ENCODE measurements at regions not wholly inside any gene's neighbourhood (a gene's known extent, or its start where the extent isn't known, plus 50 kb on each side); places are given as distances from the start of the nearest gene placed in this dataset.
"Not testable (repeated sequence)": the region's sequence is repeated elsewhere in the genome, so short reads cannot be mapped to it uniquely, and the experiment has no call there.

DNA sequence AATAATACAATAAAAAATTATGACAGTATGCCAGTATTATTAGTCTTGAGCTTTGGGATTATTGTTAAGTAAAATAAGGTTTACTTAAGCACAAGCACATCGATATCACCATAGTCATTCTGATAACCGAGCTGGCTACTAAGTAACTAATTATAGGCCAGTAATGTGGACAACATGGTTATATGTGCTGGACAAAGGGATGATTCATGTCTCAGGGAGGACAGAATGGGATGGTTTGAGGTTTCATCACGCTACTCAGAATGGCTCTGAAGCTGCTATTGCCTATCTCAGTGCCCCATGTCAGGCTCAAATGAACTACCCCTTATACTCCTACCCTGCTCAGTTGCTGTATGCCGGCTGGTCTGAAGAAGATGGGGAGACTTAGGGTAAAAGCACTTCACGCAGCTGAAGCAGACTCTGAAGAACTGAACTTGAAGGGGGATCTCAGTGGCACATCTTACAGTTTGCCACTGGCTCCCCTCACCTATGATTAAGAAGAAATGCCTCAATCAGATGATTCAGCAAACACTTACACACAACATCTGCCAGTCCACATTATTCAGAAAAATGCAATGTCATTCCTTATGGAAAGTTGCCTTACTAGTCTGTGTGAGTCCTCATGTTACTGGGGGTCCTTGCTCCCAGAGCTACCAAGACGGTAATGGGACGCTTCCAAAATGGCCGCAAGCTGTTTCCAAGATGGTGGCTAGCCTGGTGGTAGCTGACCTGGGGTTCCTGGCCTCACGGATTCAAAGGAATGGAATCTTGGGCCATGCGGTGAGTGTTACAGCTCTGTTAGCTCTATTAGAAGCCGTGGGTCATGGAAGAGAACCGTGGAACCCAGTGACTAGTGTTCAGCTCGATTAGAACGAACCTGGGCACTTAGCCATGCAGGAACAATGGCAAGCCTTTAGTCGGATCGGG is 1098.6 kb downstream of the TAF11L14 start:
- in situ Hi-C loops (cut with HindIII; ENCODE audit: low pct_unique_long_range_greater_than_20kb, low sequenced_read_pairs), result no loop called here
- peak; percentile 23 for DNase-seq (ENCODE audit: low read depth)

DNA sequence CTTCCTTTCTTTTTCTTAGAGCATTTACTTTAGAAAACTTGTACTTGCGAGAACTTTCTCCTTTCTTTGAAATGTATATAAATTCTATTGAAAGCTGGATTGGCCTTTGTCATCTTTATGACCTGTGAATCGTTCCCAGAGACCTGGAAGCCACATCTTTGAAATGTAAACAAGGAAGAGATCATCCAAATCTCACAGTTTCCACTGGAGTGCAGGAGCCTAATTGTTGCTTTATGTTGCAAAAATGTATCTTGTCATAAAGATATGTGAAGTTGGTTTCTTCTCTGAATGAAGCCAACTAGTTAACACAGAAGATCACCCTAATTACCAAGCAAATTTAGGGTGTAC is 1101.8 kb downstream of the TAF11L14 start:
- DNase-seq (ENCODE audit: low read depth), result no peak
- in situ Hi-C loops (cut with HindIII; ENCODE audit: low pct_unique_long_range_greater_than_20kb, low sequenced_read_pairs), result no loop called here

DNA sequence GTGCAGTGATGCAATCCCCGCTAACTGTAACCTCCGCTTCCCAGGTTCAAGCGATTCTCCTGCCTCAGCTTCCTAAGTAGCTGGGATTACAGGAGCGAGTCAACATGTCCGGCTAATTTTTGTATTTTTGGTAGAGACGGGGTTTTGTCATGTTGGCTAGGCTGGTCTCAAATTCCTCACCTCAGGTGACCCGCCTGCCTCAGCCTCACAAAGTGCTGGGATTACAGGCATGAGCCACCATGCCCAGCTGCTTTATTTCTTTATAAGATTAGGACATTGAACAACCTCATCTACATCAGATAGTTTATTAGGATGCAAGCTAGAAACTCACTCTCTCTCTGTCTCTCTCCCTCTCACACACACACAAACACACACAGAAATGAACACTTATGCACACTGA is 1102.5 kb downstream of the TAF11L14 start:
- in situ Hi-C loops (cut with HindIII; ENCODE audit: low pct_unique_long_range_greater_than_20kb, low sequenced_read_pairs); DNase-seq (ENCODE audit: low read depth): not testable (repeated sequence)

DNA sequence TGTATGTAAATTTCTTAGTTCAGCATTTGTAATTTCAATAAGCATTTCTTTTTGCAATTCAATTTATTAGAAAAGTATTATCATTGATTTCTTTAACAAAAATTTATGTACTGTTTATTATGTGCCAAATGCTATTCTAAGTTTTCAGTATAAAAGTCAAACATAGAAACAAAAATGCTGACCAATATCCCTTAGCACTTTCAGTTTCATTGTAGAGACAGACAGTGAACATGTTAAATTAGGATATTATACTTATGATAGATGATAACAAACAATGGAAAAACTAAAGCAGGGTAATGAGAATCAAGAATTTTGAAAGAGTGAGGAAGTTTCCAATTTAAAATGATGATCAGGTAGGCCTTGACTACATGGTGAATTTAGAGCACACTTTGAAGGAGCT is 1106.0 kb downstream of the TAF11L14 start:
- DNase-seq (ENCODE audit: low read depth), result no peak

DNA sequence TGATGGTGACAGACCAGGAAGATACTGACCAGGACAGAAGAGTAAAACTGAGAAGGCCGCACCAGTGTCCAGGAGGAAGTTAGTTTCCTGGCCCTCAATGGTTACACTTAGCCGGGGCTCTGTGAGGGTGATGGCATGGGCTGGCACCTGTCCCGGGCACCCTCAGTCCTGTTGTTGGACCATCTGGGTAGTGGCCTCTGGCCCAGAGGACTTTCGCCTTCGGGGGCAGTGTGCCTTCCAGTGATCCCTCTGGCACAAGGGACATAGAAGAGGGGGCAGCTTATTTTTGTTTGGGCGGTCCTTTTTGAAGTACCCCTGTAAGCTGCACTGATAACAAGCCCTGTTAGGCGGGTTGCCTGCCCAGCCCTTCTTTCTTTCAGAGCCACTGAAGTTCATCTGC is 1108.6 kb downstream of the TAF11L14 start:
- in situ Hi-C loops (cut with HindIII; ENCODE audit: low pct_unique_long_range_greater_than_20kb, low sequenced_read_pairs), result no loop called here
- no peak for DNase-seq (ENCODE audit: low read depth)

More for the DNA sequence above, 1106.0 kb downstream of the TAF11L14 start:
- in situ Hi-C loops (cut with HindIII; ENCODE audit: low pct_unique_long_range_greater_than_20kb, low sequenced_read_pairs), result no loop called here

DNA sequence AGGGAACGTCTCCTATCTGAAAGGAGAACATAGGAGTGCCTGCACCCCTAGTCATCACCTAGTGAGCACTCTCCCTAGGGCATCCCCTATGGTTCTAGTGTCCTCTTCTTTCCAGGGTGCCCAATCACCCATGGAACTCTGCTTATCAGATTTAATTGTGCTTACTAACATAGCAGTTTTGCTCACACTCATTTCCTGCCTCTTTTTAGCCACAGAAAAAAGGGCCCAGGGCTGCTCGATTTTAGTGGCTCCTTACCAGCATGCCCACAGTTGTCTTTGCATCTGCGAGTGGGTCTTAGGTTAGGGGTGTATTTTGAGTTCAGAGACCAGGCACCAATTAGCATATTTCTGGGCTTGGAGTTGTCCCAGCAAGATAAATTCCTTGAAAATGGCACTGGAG is 1110.2 kb downstream of the TAF11L14 start:
- in situ Hi-C loops (cut with HindIII; ENCODE audit: low pct_unique_long_range_greater_than_20kb, low sequenced_read_pairs), result no loop called here
- no peak for DNase-seq (ENCODE audit: low read depth)

DNA sequence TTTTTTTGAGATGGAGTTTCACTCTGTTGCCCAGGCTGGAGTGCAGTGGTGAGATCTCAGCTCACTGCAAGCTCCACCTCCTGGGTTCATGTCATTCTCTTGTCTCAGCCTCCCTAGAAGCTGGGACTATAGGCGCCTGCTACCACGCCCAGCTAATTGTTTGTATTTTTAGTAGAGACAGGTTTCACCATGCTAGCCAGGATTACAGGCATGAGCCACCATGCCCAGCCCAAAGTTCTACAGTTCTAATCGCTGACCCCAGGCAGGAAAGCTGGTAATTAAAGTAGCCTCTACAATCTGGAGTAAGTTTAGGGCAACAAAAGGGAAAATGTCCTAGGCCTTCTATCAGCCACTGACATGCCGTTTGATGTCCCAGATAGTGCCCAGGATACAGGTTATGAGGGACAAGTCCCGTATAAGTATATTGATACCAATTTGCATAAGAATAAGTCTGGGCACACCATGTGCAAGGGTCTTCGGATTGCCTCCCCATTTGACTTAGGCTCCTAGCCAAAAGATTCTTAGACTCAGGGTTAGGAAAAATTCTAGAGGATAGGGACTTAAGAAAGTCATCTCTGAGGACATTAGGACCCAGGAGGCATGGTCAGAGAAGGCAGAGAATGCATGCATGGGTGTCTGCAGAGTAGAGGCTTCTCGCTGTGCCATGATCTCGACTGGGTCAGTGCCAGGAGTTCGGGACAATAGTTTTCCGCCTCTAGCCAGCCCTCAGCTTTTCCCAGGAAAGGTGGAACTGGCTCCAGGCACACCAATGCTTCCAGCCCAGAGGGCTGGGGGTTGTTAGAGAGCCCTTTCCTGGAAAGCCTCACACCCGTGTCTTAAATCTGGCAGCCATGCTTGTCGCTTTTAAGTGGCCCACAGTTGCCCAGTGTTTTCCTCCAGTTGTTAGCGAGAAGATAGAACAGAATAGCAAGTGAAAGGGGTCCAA is 1111.1 kb downstream of the TAF11L14 start:
- DNase-seq (ENCODE audit: low read depth), result peak; percentile 70
- in situ Hi-C loops (cut with HindIII; ENCODE audit: low pct_unique_long_range_greater_than_20kb, low sequenced_read_pairs), result no loop called here

DNA sequence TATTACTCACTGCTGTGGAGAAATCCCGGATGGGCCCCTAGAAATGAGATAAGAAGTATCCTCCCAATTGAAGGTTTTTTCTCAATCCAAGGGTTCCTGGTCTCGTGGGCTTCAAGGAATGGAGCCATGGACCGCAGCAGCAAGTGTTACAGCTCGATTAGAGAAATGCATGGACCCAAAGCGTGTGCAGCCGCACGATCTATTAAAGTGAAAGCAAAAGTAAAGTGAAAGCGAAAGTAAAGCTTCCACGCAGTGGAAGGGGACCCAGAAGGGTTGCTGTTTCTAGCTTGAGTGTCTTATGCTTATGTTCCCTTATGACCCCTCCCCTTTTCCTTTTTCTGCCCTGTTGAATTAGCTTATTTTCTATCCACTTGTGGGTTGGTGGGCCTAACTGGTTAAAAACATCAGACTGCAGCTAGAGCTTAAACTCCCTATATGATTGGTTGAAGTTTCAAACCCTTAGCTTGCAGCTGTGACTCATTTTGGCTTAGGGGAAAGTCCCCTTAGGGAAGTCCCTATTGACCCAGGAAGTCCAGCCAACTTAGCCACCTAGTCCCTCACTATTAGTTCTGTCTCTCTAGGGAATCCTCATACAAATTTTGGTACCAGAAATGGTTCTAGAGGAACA is 1111.8 kb downstream of the TAF11L14 start:
- peak; percentile 89 for DNase-seq (ENCODE audit: low read depth)
- in situ Hi-C loops (cut with HindIII; ENCODE audit: low pct_unique_long_range_greater_than_20kb, low sequenced_read_pairs), result no loop called here

DNA sequence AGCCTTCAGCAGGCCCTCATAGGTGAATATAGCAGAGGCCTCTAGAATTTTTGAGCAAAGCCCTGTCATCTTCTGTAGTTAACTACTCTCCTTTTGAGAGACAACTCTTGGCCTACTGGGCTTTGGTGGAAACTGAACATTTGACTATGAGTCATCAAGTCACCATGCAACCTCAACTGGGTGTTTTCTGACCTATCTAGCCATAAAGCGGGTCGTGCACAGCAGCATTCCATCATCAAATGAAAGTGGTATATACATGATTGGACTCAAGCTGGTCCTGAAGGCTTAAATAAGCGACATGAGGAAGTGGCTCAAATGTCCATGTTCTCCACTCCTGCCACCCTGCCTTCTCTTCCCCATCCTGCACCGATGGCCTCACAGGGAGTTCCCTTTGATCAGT is 1115.5 kb downstream of the TAF11L14 start:
- in situ Hi-C loops (cut with HindIII; ENCODE audit: low pct_unique_long_range_greater_than_20kb, low sequenced_read_pairs), result loop anchor here (25.0 kb wide), 1 partner anchor 863 kb away; no protein-coding TSS in a partner anchor
- DNase-seq (ENCODE audit: low read depth), result no peak

DNA sequence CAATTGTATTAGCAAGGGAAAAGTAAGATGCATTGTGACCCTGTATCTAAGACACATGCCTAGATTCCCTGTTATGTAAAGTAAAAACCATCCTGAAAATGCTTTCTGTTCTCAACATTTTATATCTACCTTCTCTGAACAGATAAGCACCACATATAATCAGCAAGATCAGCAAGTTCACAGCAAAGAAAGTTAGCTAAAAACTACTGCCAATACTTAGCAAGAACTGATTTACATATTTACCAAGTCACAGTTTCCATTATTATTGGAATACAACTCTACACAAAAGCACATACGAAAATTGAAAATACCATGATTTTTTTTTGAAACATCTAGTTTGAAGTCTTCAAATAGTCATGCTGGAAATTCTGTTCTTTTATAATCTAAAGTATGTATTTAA is 1118.1 kb downstream of the TAF11L14 start:
- in situ Hi-C loops (cut with HindIII; ENCODE audit: low pct_unique_long_range_greater_than_20kb, low sequenced_read_pairs), result loop anchor here (25.0 kb wide), 1 partner anchor 860 kb away; no protein-coding TSS in a partner anchor

DNA sequence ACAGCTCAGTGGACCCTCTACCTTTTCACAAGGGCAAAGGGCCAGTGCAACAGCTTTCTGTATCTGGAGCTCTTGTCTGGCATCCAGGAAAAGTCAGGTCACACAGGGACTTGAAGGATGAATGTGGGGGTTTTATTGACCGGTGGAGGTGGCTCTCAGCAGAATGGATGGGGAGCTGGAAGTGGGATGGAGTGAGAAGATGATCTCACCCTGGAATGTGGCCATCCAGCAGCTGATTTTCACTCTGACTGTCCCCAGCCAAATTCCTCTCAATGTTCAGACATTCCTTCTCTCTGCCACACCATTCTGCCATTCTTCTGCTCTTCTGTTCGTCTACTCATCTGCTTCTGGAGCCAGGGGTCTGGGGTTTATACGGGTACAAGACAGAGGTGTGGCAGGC is 1119.9 kb downstream of the TAF11L14 start:
- in situ Hi-C loops (cut with HindIII; ENCODE audit: low pct_unique_long_range_greater_than_20kb, low sequenced_read_pairs), result loop anchor here (25.0 kb wide), 1 partner anchor 858 kb away; no protein-coding TSS in a partner anchor
- DNase-seq (ENCODE audit: low read depth), result no peak

More for the DNA sequence above, 1118.1 kb downstream of the TAF11L14 start:
- DNase-seq (ENCODE audit: low read depth), result no peak

DNA sequence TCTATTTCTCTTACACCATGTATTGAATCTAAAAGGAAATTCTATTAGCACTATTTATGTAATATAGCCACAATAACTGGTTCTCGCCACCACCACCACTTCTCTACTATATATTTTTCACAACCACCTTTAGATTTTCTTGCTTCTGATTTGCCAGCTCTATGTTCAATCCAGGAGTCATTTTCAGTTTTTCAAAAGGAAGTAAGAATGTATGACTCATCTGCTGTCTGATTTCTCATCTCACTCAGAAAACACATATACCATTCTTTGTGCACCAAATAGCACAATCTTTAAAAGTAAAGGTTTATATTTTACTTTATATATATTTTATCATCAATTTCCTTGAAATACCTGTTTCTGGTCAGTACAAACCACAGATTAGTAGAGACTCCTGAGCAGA is 1127.5 kb downstream of the TAF11L14 start:
- no peak for DNase-seq (ENCODE audit: low read depth)
- in situ Hi-C loops (cut with HindIII; ENCODE audit: low pct_unique_long_range_greater_than_20kb, low sequenced_read_pairs), result loop anchor here (25.0 kb wide), 1 partner anchor 850 kb away; no protein-coding TSS in a partner anchor

DNA sequence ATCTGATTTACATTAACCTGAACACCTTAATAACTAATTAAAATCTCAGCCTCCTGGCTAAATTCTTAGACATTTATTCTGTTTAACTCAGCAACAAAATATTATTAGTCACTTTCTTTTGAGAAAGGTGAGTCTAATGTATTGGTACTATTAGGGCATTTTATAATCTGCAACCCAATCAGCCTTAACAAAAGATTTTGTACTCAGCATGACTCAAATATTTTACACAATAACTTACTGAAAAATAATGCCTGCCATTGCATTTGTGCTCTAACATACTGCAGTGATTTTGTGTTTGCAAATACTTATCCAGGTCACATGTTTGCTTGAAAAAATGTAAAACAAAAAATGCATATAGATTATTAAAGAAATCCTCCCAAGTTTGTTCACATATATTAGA is 1129.9 kb downstream of the TAF11L14 start:
- in situ Hi-C loops (cut with HindIII; ENCODE audit: low pct_unique_long_range_greater_than_20kb, low sequenced_read_pairs), result loop anchor here (25.0 kb wide), 1 partner anchor 848 kb away; no protein-coding TSS in a partner anchor
- no peak for DNase-seq (ENCODE audit: low read depth)

DNA sequence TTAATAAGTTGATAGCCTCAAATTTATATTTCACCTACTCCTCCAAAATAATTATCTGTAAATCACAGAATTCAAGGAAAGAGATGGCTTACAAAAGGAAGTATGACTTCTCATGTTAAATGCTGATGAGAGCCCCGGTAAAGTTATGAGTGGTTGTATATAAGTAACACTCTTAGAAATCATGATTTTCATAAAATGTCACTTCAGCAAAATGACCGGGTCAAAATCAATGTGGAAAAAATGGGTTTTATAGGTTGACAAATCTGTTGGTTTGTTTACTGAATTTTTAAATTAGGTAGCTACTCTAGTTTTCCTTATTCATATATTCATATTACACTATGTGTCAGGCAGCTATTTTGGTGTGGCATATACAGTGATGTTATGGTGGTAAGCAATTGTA is 1131.0 kb downstream of the TAF11L14 start:
- DNase-seq (ENCODE audit: low read depth), result no peak
- in situ Hi-C loops (cut with HindIII; ENCODE audit: low pct_unique_long_range_greater_than_20kb, low sequenced_read_pairs), result loop anchor here (25.0 kb wide), 1 partner anchor 847 kb away; no protein-coding TSS in a partner anchor

DNA sequence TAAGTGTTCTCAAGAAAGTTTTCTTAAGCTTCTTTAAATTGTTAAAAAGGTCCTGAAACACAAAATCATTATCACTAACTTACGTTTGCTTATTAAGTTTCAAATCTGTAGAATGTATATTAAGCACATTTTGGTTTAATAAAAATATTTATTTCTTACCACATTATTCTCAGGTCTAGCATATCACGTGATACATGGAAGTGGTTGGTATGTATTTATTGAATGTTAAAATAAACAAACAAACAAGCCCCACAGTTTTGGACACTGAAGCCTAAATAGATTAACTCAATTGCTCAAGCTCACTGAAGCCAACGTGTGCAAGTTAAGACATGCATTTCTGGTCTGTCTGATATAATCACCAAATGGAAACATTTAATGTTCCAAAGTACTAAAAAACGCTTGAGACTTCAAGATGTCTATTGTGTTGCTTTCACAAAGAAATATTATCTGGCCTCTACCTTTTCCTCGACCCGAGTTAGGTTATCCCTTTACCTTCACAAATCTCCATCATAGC is 1136.9 kb downstream of the TAF11L14 start:
- no peak for DNase-seq (ENCODE audit: low read depth)
- in situ Hi-C loops (cut with HindIII; ENCODE audit: low pct_unique_long_range_greater_than_20kb, low sequenced_read_pairs), result loop anchor here (25.0 kb wide), 1 partner anchor 841 kb away; no protein-coding TSS in a partner anchor

DNA sequence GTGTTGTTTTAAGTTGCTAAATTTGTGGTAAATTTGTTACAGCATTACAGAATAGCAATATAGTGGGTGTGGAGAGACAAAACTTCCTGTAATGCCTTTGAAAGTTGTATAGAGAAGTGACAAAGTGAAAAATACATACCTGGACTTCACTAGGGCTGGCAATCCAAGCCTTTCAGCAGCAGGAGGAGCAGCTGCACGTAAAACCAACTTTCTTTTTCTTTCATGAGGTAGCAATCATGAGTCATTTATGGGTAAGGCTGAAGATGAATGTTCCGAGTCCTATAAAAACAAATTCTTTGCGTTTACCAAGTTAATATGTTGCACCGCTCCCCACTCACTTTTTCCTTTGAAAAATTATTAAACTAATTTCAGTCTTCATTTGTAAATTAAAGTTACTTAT is 1138.2 kb downstream of the TAF11L14 start:
- in situ Hi-C loops (cut with HindIII; ENCODE audit: low pct_unique_long_range_greater_than_20kb, low sequenced_read_pairs), result loop anchor here (25.0 kb wide), 1 partner anchor 840 kb away; no protein-coding TSS in a partner anchor
- peak; percentile 73 for DNase-seq (ENCODE audit: low read depth)

DNA sequence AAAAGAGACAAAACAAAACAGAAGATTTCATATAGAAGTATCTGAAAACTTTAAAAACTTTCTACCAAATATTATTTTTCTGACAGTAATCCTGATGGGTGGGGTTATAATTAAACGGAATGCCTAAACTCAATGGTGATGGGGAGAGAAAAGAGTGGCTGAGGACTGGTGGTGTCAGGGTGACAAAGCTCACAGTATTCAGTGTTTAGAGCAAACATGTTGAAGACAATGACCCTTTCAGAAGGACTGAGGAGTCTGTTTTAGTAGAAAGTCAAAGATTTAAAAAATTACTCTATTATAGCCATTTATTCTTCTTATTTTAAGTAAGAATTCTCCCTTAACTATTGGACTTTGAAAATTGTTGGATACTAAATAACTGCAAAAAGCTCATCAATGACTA is 1144.0 kb downstream of the TAF11L14 start:
- no peak for DNase-seq (ENCODE audit: low read depth)
- in situ Hi-C loops (cut with HindIII; ENCODE audit: low pct_unique_long_range_greater_than_20kb, low sequenced_read_pairs), result no loop called here

Data from Caki2 (cell line).